K562 (cell line): ENCODE measurements at regions not wholly inside any gene's neighbourhood (a gene's known extent, or its start where the extent isn't known, plus 50 kb on each side); places are given as distances from the start of the nearest gene placed in this dataset.

Source experiments
- ATAC-seq: fragments of 200-7000 bp; cut with Tn5 transposase; 3 replicates; pipeline ENCODE4 v1.9.1; 2020; ENCODE audit warnings: moderate library complexity
- BruUV-seq: library from RNA; stranded (reverse); fragments of 400-500 nt; replicated peaks from 2 replicates; lab custom pipeline; 2021; lab: Mats Ljungman, UMichigan
- CTCF ChIA-PET: fragments of 300-600 bp; formaldehyde crosslinking; extraction: SDS; loops from one replicate; lab custom pipeline; 2021; ENCODE audit warnings: low intra/inter-chr PET ratio; lab: Yijun Ruan, JAX
- POLR2A ChIA-PET: fragments of 300-600, 350-650 bp; sonication (Branson Sonifier 250); formaldehyde crosslinking; extraction: SDS; loops from one replicate; lab custom pipeline; 2021; ENCODE audit warnings: antibody characterized with exemption, inconsistent platforms; lab: Yijun Ruan, JAX
- DNase-seq, 4 experiments: peaks; one replicate each; pipeline versions ENCODE4 v3.0.0 to v3.0.0-alpha.2; 2011 to 2018; ENCODE audit warnings: low spot score in 3 of 4, mixed read lengths in 3 of 4; ENCODE audit errors: extremely low read depth in 1 of 4
- FAIRE-seq: peaks from 2 replicates; lab custom pipeline; 2011; peaks lifted over from hg19 to GRCh38; lab: Jason Lieb, UNC
- H2AFZ ChIP-seq: 2 replicates; pipeline ENCODE4 v1.6.0; 2011; ENCODE audit warnings: low read depth, low read length, control low read depth, inconsistent platforms
- H3K27ac ChIP-seq: fragments of 200-600 bp; 3 replicates; pipeline ENCODE4 v1.8.0; 2011; ENCODE audit warnings: low read depth, mild to moderate bottlenecking, control low read depth, inconsistent platforms, low read length, moderate library complexity, mixed read lengths; ENCODE audit errors: extremely low read depth
- H3K27me3 ChIP-seq, 2 experiments: fragments of 300-600 bp in 1 of 2; 2 replicates in 1 of 2; 3 replicates in 1 of 2; pipeline versions ENCODE4 v1.6.0 to v1.8.0; 2011; ENCODE audit warnings: inconsistent platforms in 2 of 2, low read length in 2 of 2, mild to moderate bottlenecking in 1 of 2, mixed read lengths in 1 of 2, moderate library complexity in 1 of 2; ENCODE audit not compliant: control insufficient read depth in 2 of 2, insufficient read depth in 2 of 2
- H3K36me3 ChIP-seq: fragments of 300-600 bp; 3 replicates; pipeline ENCODE4 v1.8.0; 2011; ENCODE audit warnings: mild to moderate bottlenecking, low read length, inconsistent platforms; ENCODE audit not compliant: control insufficient read depth, insufficient read depth
- H3K4me1 ChIP-seq, 2 experiments: fragments of 200-600 bp in 1 of 2; replicated peaks in 1 of 2; 2 replicates in 1 of 2; 3 replicates in 1 of 2; pipeline versions ENCODE4 v1.5.1 to v1.8.0; 2011; ENCODE audit warnings: inconsistent platforms in 2 of 2, low read length in 2 of 2, mild to moderate bottlenecking in 1 of 2, mixed read lengths in 1 of 2, moderate library complexity in 1 of 2; ENCODE audit not compliant: control insufficient read depth in 2 of 2, insufficient read depth in 2 of 2
- H3K4me2 ChIP-seq: 2 replicates; pipeline ENCODE4 v1.6.1; 2011; ENCODE audit warnings: low read length, control low read depth, inconsistent platforms, mixed read lengths; ENCODE audit not compliant: insufficient read depth
- H3K4me3 ChIP-seq: fragments of 200-600 bp; sonication (generic), shearing (Covaris generic); 2 replicates; pipeline ENCODE4 v1.5.1; 2016; ENCODE audit warnings: control low read depth, inconsistent platforms
- H3K79me2 ChIP-seq: fragments of 200-600 bp; 3 replicates; pipeline ENCODE4 v1.8.0; 2011; ENCODE audit warnings: low read length, inconsistent platforms; ENCODE audit not compliant: control insufficient read depth, insufficient read depth
- H3K9ac ChIP-seq, 2 experiments: 2 replicates each; pipeline versions ENCODE4 v1.6.0 to v1.6.1; 2011; ENCODE audit warnings: low read depth in 2 of 2, low read length in 2 of 2, control low read depth in 1 of 2, inconsistent platforms in 1 of 2, mild to moderate bottlenecking in 1 of 2, mixed read lengths in 1 of 2; ENCODE audit not compliant: insufficient read depth in 1 of 2
- H3K9me1 ChIP-seq: one replicate; pipeline ENCODE4 v1.6.0; 2011; ENCODE audit warnings: inconsistent platforms, mild to moderate bottlenecking, low read length, moderate library complexity; ENCODE audit not compliant: control insufficient read depth, insufficient read depth
- H3K9me3 ChIP-seq: replicated peaks from 2 replicates; pipeline ENCODE4 v1.5.1; 2011; ENCODE audit warnings: low read depth, low read length, inconsistent platforms; ENCODE audit not compliant: control insufficient read depth, insufficient read depth
- H4K20me1 ChIP-seq: replicated peaks from 2 replicates; pipeline ENCODE4 v1.6.1; 2011; ENCODE audit warnings: low read length, inconsistent platforms, mixed read lengths; ENCODE audit not compliant: control insufficient read depth, insufficient read depth
- AFF4 ChIP-seq: sonication (generic); formaldehyde crosslinking; IDR thresholded peaks from 2 replicates; pipeline ENCODE4 v1.8.0; 2023; ENCODE audit warnings: mild to moderate bottlenecking, missing genetic modification reagents
- EP300 ChIP-seq: IDR thresholded peaks from 2 replicates; pipeline ENCODE4 v1.6.1; 2012; ENCODE audit warnings: low read length, improper control_type of control experiment
- HMGXB4 ChIP-seq: sonication (generic); formaldehyde crosslinking; IDR thresholded peaks from 2 replicates; pipeline ENCODE4 v1.8.1; 2023; ENCODE audit warnings: mild to moderate bottlenecking, missing genetic modification reagents
- ID3 ChIP-seq, 2 experiments: fragments of 250-450 bp in 1 of 2; fragments of 450-650 bp in 1 of 2; sonication (Bioruptor Pico) in 1 of 2; IDR thresholded peaks; 2 replicates each; pipeline versions ENCODE4 v1.6.1 to v1.8.0; 2016 to 2021; ENCODE audit warnings: mild to moderate bottlenecking in 2 of 2, moderate library complexity in 2 of 2, missing compliant biosample characterization in 1 of 2, missing genetic modification characterization in 1 of 2
- PHF20 ChIP-seq: fragments of 450-650 bp; IDR thresholded peaks from 2 replicates; pipeline ENCODE4 v1.6.1; 2018; ENCODE audit not compliant: partially characterized antibody
- SRSF3 ChIP-seq: fragments of 200-400 bp; formaldehyde crosslinking; IDR thresholded peaks from 2 replicates; pipeline ENCODE4 v1.6.1; 2016; ENCODE audit warnings: mild to moderate bottlenecking, low read length, moderate library complexity; ENCODE audit not compliant: insufficient read depth
- THRAP3 ChIP-seq: fragments of 450-650 bp; IDR thresholded peaks from 2 replicates; pipeline ENCODE4 v1.6.1; 2016; ENCODE audit warnings: mild to moderate bottlenecking, inconsistent platforms, borderline replicate concordance
- ZBTB43 ChIP-seq: sonication (generic); formaldehyde crosslinking; IDR thresholded peaks from 2 replicates; pipeline ENCODE4 v1.8.0; 2023; ENCODE audit warnings: mild to moderate bottlenecking, missing genetic modification reagents
- ZNF124 ChIP-seq: sonication (generic); formaldehyde crosslinking; IDR thresholded peaks from 2 replicates; pipeline ENCODE4 v1.8.1; 2022; ENCODE audit warnings: missing genetic modification reagents
- ZNF24 ChIP-seq: fragments of 450-650 bp; IDR thresholded peaks from 2 replicates; pipeline ENCODE4 v1.6.1; 2016
- ZNF384 ChIP-seq: IDR thresholded peaks from 2 replicates; pipeline ENCODE4 v1.6.1; 2012; ENCODE audit warnings: low read depth, low read length, improper control_type of control experiment
- ZNF444 ChIP-seq: fragments of 250-450 bp; sonication (Bioruptor Pico); IDR thresholded peaks from 2 replicates; pipeline ENCODE4 v1.4.0; 2020; ENCODE audit warnings: mild to moderate bottlenecking, moderate library complexity
- ZNF75A ChIP-seq: fragments of 450-650 bp; formaldehyde crosslinking; IDR thresholded peaks from 2 replicates; pipeline ENCODE4 v1.4.0; 2020; ENCODE audit warnings: mild to moderate bottlenecking
- WGBS: fragments of 100-300 bp; shearing (Covaris generic); methylation state at CpG from one replicate; pipeline ENCODE4 v1.1.6; 2016; ENCODE audit warnings: low coverage, mixed read lengths; ENCODE audit not compliant: insufficient coverage; ENCODE audit errors: missing lambda C conversion rate; 5-methylcytosine and 5-hydroxymethylcytosine counted together
- in situ Hi-C: fragments of 300-500 bp; cut with MboI; formaldehyde crosslinking; loops from 4 replicates; pipeline ENCODE4 v1.15.0; 2018; ENCODE audit warnings: inconsistent platforms, mixed read lengths
- intact Hi-C: fragments of 100-400 bp; cut with micrococcal nuclease; formaldehyde crosslinking; loops from 2 replicates; pipeline ENCODE4 v1.14.2; 2022

GRCh38 chr10:78414380-78414779 lies 380.7 kb downstream of the RPS24 start:
- WGBS, result 0% methylated on average over 4 of the region's 4 CpGs
- no TSS peak for BruUV-seq
- Histone ChIP-seq H3K36me3 (no peaks in the 10 kb centered on the region), H2AFZ (no peak overlapping the region), H3K79me2 (no peaks in the 10 kb centered on the region), H3K9me3 (no peaks in the 10 kb centered on the region), H3K4me3 (no peak overlapping the region), H3K27ac (no peak overlapping the region), H3K9ac (no peak overlapping the region), H3K27me3 (peaks cover 4 to 11% of the 10 kb centered on the region in 2 experiments; a peak in 3 of 5 replicates), H4K20me1 (0 out of 2 replicates have a peak, but pooled peaks cover 11% of the 10 kb centered on the region), H3K4me1 (no peaks in the 10 kb centered on the region), H3K4me2 (no peak overlapping the region), H3K9me1 (no peaks in the 10 kb centered on the region)
- ATAC-seq, result no peak
- ChIA-PET POLR2A (interaction anchor here (0.6 to 1.4 kb wide), 3 partner anchors 10 to 34 kb away, joined by 3 to 5 read pairs (median 4); no protein-coding TSS in a partner anchor), CTCF (interaction anchor here (0.6 kb wide), 1 partner anchor 8 kb away, joined by 5 read pairs; no protein-coding TSS in a partner anchor)
- in situ Hi-C loops (no loop called here), intact Hi-C loops (no loop called here)
- FAIRE-seq, result no peak
- TF ChIP-seq THRAP3, result no peak
- TF ChIP-seq ZNF444 (CRISPR knock-in tag), result no peak
- TF ChIP-seq ZNF24, result no peak
- no peak for TF ChIP-seq ID3 (CRISPR knock-in tag; IDR thresholded peaks at IDR 0.05)
- no peak for TF ChIP-seq ID3 (tag; IDR thresholded peaks at IDR 0.05)
- no peak for TF ChIP-seq HMGXB4 (CRISPR knock-in tag)
- TF ChIP-seq ZNF124 (CRISPR knock-in tag), result no peak
- no peak for TF ChIP-seq PHF20
- TF ChIP-seq ZNF384, result no peak
- TF ChIP-seq ZBTB43 (CRISPR knock-in tag), result no peak
- no peak for TF ChIP-seq AFF4
- TF ChIP-seq EP300, result no peak
- TF ChIP-seq SRSF3, result no peak
- TF ChIP-seq ZNF75A (CRISPR knock-in tag), result no peak
- no peak for DNase-seq
